Nephron (organoid): ENCODE measurements at regions not wholly inside any gene's neighbourhood (a gene's known extent, or its start where the extent isn't known, plus 50 kb on each side); places are given as distances from the start of the nearest gene placed in this dataset.

Experiments used
- H3K27ac Mint-ChIP-seq, 3 experiments: 2 replicates each; pipeline ENCODE4 v1.8.0; 2020; ENCODE audit warnings: mixed read lengths in 3 of 3, mild to moderate bottlenecking in 2 of 3, moderate library complexity in 1 of 3
- H3K27me3 Mint-ChIP-seq: 2 replicates; pipeline ENCODE4 v1.8.0; 2021; ENCODE audit warnings: low read depth, mild to moderate bottlenecking, moderate library complexity, mixed read lengths
- H3K36me3 Mint-ChIP-seq: 2 replicates; pipeline ENCODE4 v1.8.0; 2020; ENCODE audit warnings: low read depth, mixed read lengths
- H3K4me1 Mint-ChIP-seq: 2 replicates; pipeline ENCODE4 v1.8.0; 2020; ENCODE audit warnings: mixed read lengths
- H3K4me3 Mint-ChIP-seq, 3 experiments: 2 replicates each; pipeline ENCODE4 v1.8.0; 2020; ENCODE audit warnings: mild to moderate bottlenecking in 3 of 3, mixed read lengths in 3 of 3, moderate library complexity in 2 of 3
- H3K9me3 Mint-ChIP-seq: 2 replicates; pipeline ENCODE4 v1.8.0; 2020; ENCODE audit warnings: mixed read lengths
- CTCF ChIP-seq, 3 experiments: fragments of 200-600 bp; sonication (generic); IDR thresholded peaks; one replicate each; pipeline ENCODE4 v1.5.0; 2021; ENCODE audit warnings: antibody characterized with exemption in 3 of 3; ENCODE audit not compliant: unreplicated experiment in 3 of 3

DNA sequence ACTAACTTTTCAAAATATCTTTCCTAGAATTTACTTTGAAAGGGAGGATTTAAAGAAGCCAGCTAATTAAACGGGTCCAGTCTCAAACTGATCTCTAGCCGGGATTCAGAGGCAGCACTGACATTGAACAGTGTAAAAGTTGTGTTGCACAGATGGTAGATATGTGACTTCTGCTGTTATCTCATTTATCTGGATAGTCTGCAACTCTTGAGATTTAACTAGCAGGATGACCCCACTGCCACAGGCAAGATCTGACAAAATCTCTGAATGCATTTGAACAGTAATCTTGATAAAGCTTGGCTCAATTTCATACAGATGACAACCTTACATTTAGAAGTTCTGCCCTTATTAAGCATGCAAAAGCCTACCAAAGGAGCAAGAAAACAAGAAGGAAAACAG lies 138.0 kb upstream of the CPNE8 start:
- Mint-ChIP-seq H3K27ac (no peak overlapping the region), H3K36me3 (no peaks in the 10 kb centered on the region), H3K4me1 (peaks cover 11% of the 10 kb centered on the region), H3K27me3 (no peaks in the 10 kb centered on the region), H3K4me3 (no peak overlapping the region), H3K9me3 (no peaks in the 10 kb centered on the region)
- TF ChIP-seq CTCF (IDR thresholded peaks at IDR 0.05; ENCODE audit: unreplicated experiment in 3 of 3), result no peak

- H3K4me3 Mint-ChIP-seq, result no peak overlapping the region
- H3K9me3 Mint-ChIP-seq, result no peaks in the 10 kb centered on the region
- peaks cover 5% of the 10 kb centered on the region for H3K4me1 Mint-ChIP-seq
- TF ChIP-seq CTCF (IDR thresholded peaks at IDR 0.05; ENCODE audit: unreplicated experiment in 3 of 3), result no peak
- H3K36me3 Mint-ChIP-seq, result no peaks in the 10 kb centered on the region
- no peaks in the 10 kb centered on the region for H3K27me3 Mint-ChIP-seq
- no peak overlapping the region for H3K27ac Mint-ChIP-seq
Observed at GRCh38 chr12:39040275-39040674, 134.9 kb upstream of the CPNE8 start.

DNA sequence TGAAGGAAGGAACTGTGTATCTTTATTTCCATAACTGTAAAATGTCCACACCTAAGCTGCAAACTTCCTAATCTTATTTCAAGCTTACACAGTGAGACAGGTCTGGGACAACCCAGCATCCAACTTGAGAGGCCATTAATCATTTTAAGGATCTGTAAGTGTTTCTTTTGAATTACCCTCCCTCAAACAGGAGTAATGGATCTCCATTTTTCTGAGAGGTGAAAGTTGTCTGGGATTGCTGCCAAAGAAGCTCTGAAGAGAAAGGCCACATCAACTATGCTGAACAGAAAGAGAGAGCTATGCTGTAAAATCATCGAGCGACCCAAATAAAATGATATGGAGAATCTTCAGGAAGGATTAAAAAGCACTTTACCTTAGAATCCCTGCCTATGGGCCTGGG lies 131.7 kb upstream of the CPNE8 start:
- no peaks in the 10 kb centered on the region for H3K27me3 Mint-ChIP-seq
- no peaks in the 10 kb centered on the region for H3K4me1 Mint-ChIP-seq
- no peak for TF ChIP-seq CTCF (IDR thresholded peaks at IDR 0.05; ENCODE audit: unreplicated experiment in 3 of 3)
- no peaks in the 10 kb centered on the region for H3K9me3 Mint-ChIP-seq
- no peak overlapping the region for H3K4me3 Mint-ChIP-seq
- H3K27ac Mint-ChIP-seq, result peak overlapping the region in 1 of 3 experiments; percentile 49
- H3K36me3 Mint-ChIP-seq, result no peaks in the 10 kb centered on the region

DNA sequence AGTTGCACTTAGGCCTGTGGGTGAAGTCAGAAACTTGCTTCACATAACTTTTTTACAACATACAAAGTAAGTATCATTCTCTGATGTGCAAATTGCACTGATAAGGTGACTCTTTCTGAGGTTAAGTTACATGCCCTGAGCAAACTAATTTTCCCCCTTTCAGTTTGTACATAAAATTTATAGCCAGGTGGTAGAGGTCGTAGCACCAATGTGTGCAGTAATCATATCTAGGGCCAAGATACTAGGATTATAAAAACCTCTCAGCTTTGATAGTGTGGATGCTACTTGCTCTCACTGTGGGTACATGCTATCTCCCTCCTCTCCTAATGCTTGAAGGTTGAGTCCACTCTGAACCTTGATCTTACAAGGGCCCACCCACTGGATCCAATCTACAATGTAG lies 130.7 kb upstream of the CPNE8 start:
- H3K36me3 Mint-ChIP-seq, result no peaks in the 10 kb centered on the region
- H3K4me1 Mint-ChIP-seq, result peaks cover 6% of the 10 kb centered on the region
- H3K4me3 Mint-ChIP-seq, result no peak overlapping the region
- no peak overlapping the region for H3K27ac Mint-ChIP-seq
- H3K9me3 Mint-ChIP-seq, result no peaks in the 10 kb centered on the region
- H3K27me3 Mint-ChIP-seq, result no peaks in the 10 kb centered on the region
- no peak for TF ChIP-seq CTCF (IDR thresholded peaks at IDR 0.05; ENCODE audit: unreplicated experiment in 3 of 3)

- no peak for TF ChIP-seq CTCF (IDR thresholded peaks at IDR 0.05; ENCODE audit: unreplicated experiment in 3 of 3)
- Mint-ChIP-seq H3K4me3 (no peak overlapping the region), H3K9me3 (no peaks in the 10 kb centered on the region), H3K36me3 (no peaks in the 10 kb centered on the region), H3K4me1 (peaks cover 11% of the 10 kb centered on the region), H3K27ac (no peak overlapping the region), H3K27me3 (no peaks in the 10 kb centered on the region)
Observed at GRCh38 chr12:39033782-39034181, 128.4 kb upstream of the CPNE8 start.

DNA sequence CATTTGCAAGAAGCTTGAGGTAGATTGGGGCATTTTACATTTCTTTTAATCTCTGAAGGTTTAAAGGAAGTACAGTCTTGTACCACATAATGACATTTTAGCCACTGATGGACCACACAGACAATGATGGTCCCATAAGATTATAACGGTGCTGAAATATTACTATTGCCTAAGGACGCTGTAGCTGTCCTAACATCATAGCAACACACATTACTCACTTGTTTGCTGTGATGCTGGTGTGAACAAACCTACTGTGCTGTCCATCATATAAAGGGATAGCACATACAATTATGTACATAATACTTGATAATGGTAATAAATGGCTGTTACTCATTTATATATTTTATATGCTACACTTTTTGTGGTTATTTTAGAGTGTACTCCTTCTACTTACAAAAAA lies 127.1 kb upstream of the CPNE8 start:
- no peak for TF ChIP-seq CTCF (IDR thresholded peaks at IDR 0.05; ENCODE audit: unreplicated experiment in 3 of 3)
- Mint-ChIP-seq H3K27me3 (no peaks in the 10 kb centered on the region), H3K27ac (no peak overlapping the region), H3K4me3 (no peak overlapping the region), H3K9me3 (no peaks in the 10 kb centered on the region), H3K4me1 (peaks cover 11% of the 10 kb centered on the region), H3K36me3 (no peaks in the 10 kb centered on the region)
